PC-3 (cell line): ENCODE measurements at regions not wholly inside any gene's neighbourhood (a gene's known extent, or its start where the extent isn't known, plus 50 kb on each side); places are given as distances from the start of the nearest gene placed in this dataset.

Experiments
- ATAC-seq: fragments of 200-7000 bp; cut with Tn5 transposase; 2 replicates; pipeline ENCODE4 v1.9.1; 2020; ENCODE audit warnings: mild to moderate bottlenecking, moderate library complexity
- BruUV-seq: library from RNA; stranded (reverse); fragments of 400-500 nt; replicated peaks from 2 replicates; lab custom pipeline; 2021; lab: Mats Ljungman, UMichigan
- CTCF ChIA-PET: fragments of 300-600 bp; sonication (Branson Sonifier 250); formaldehyde crosslinking; loops from one replicate; lab custom pipeline; 2022; ENCODE audit warnings: antibody characterized with exemption; lab: Charles Lee
- POLR2A ChIA-PET: fragments of 300-600 bp; sonication (Branson Sonifier 250); formaldehyde crosslinking; loops from one replicate; lab custom pipeline; 2022; ENCODE audit warnings: antibody characterized with exemption; ENCODE audit not compliant: unreplicated experiment; lab: Charles Lee
- DNase-seq: peaks from one replicate; pipeline ENCODE4 v3.0.0-alpha.2; 2015
- H2AFZ ChIP-seq: fragments of 300-600 bp; sonication (generic); 2 replicates; pipeline ENCODE4 v1.6.0; 2016; ENCODE audit warnings: antibody characterized with exemption, low read length
- H3F3A ChIP-seq: fragments of 300-600 bp; sonication (generic); one replicate; pipeline ENCODE4 v1.6.0; 2017; ENCODE audit warnings: antibody characterized with exemption, low read length, control low read depth, mild to moderate bottlenecking; ENCODE audit not compliant: unreplicated experiment
- H3K27ac ChIP-seq: fragments of 300-600 bp; sonication (generic); 2 replicates; pipeline ENCODE4 v1.5.1; 2016; ENCODE audit warnings: mild to moderate bottlenecking, low read length
- H3K27me3 ChIP-seq: fragments of 300-600 bp; sonication (generic); 2 replicates; pipeline ENCODE4 v1.6.1; 2016; ENCODE audit warnings: low read length, mixed read lengths
- H3K36me3 ChIP-seq: fragments of 300-600 bp; sonication (generic); 2 replicates; pipeline ENCODE4 v1.6.1; 2016; ENCODE audit warnings: low read depth, mixed run types, low read length, mixed read lengths
- H3K4me1 ChIP-seq: fragments of 300-600 bp; sonication (generic); 2 replicates; pipeline ENCODE4 v1.5.1; 2016; ENCODE audit warnings: low read length; ENCODE audit not compliant: insufficient read depth
- H3K4me2 ChIP-seq: fragments of 300-600 bp; sonication (generic); 2 replicates; pipeline ENCODE4 v1.6.0; 2016; ENCODE audit warnings: low read length
- H3K4me3 ChIP-seq: fragments of 300-600 bp; sonication (generic); 2 replicates; pipeline ENCODE4 v1.5.1; 2016; ENCODE audit warnings: mild to moderate bottlenecking, low read length, mixed read lengths
- H3K79me2 ChIP-seq: fragments of 300-600 bp; sonication (generic); 2 replicates; pipeline ENCODE4 v1.6.1; 2017; ENCODE audit warnings: low read length, mixed read lengths
- H3K9ac ChIP-seq: fragments of 300-600 bp; sonication (generic); 2 replicates; pipeline ENCODE4 v1.6.0; 2016; ENCODE audit warnings: mild to moderate bottlenecking, low read length
- H3K9me2 ChIP-seq: fragments of 300-600 bp; sonication (generic); replicated peaks from 2 replicates; pipeline ENCODE4 v1.6.1; 2016; ENCODE audit warnings: mixed run types, low read length, mixed read lengths
- H3K9me3 ChIP-seq: fragments of 300-600 bp; sonication (generic); 2 replicates; pipeline ENCODE4 v1.6.1; 2016; ENCODE audit warnings: low read length, mixed read lengths
- H4K20me1 ChIP-seq: fragments of 300-600 bp; sonication (generic); 2 replicates; pipeline ENCODE4 v1.6.1; 2016; ENCODE audit warnings: low read length, mixed read lengths
- EZH2 ChIP-seq: fragments of 300-600 bp; sonication (generic); IDR thresholded peaks from one replicate; pipeline ENCODE4 v1.6.1; 2017; ENCODE audit warnings: antibody characterized with exemption, mild to moderate bottlenecking, low read length; ENCODE audit not compliant: unreplicated experiment
- EZH2phosphoT487 ChIP-seq: fragments of 300-600 bp; sonication (generic); IDR thresholded peaks from 2 replicates; pipeline ENCODE4 v1.6.1; 2018; ENCODE audit warnings: mild to moderate bottlenecking, antibody characterized with exemption, low read length, borderline replicate concordance
- intact Hi-C: fragments of 100-400 bp; cut with micrococcal nuclease; formaldehyde crosslinking; loops from 2 replicates; pipeline ENCODE4 v1.9.0; 2023
- TF ChIP-seq, protein P1 (sequence below): fragments of 300-600 bp; sonication (generic); conservative IDR thresholded peaks from 2 replicates; pipeline ENCODE4 v1.5.1; 2017; ENCODE audit warnings: antibody characterized with exemption, low read depth, mild to moderate bottlenecking, low read length

GRCh38 chr9:7935681-7936080 is 136.1 kb upstream of the DMAC1 start:
- DNase-seq: no peak
- POLR2A ChIA-PET: no interaction called here
- BruUV-seq: no TSS peak

GRCh38 chr9:7932767-7933166 is 133.2 kb upstream of the DMAC1 start:
- Histone ChIP-seq H3K9me3 (no peaks in the 10 kb centered on the region), H3K9me2 (no peaks in the 10 kb centered on the region), H4K20me1 (no peaks in the 10 kb centered on the region), H3K27ac (no peak overlapping the region), H3K4me3 (no peak overlapping the region), H3F3A (no peaks in the 10 kb centered on the region), H3K27me3 (no peaks in the 10 kb centered on the region), H3K79me2 (no peaks in the 10 kb centered on the region), H3K36me3 (no peaks in the 10 kb centered on the region), H3K9ac (no peak overlapping the region), H3K4me2 (no peak overlapping the region), H3K4me1 (no peaks in the 10 kb centered on the region), H2AFZ (no peak overlapping the region)
- TF ChIP-seq, protein P1, sequence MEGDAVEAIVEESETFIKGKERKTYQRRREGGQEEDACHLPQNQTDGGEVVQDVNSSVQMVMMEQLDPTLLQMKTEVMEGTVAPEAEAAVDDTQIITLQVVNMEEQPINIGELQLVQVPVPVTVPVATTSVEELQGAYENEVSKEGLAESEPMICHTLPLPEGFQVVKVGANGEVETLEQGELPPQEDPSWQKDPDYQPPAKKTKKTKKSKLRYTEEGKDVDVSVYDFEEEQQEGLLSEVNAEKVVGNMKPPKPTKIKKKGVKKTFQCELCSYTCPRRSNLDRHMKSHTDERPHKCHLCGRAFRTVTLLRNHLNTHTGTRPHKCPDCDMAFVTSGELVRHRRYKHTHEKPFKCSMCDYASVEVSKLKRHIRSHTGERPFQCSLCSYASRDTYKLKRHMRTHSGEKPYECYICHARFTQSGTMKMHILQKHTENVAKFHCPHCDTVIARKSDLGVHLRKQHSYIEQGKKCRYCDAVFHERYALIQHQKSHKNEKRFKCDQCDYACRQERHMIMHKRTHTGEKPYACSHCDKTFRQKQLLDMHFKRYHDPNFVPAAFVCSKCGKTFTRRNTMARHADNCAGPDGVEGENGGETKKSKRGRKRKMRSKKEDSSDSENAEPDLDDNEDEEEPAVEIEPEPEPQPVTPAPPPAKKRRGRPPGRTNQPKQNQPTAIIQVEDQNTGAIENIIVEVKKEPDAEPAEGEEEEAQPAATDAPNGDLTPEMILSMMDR: no peak
- BruUV-seq: no TSS peak
- POLR2A ChIA-PET: no interaction called here
- no peak for DNase-seq
- ATAC-seq: no peak
- CTCF ChIA-PET: no interaction called here
- intact Hi-C loops: no loop called here

More at GRCh38 chr9:7935681-7936080, 136.1 kb upstream of the DMAC1 start:
- Histone ChIP-seq H2AFZ (no peak overlapping the region), H3K79me2 (no peaks in the 10 kb centered on the region), H3K27me3 (no peaks in the 10 kb centered on the region), H4K20me1 (no peaks in the 10 kb centered on the region), H3K36me3 (no peaks in the 10 kb centered on the region), H3K9me3 (no peaks in the 10 kb centered on the region), H3K27ac (no peak overlapping the region), H3K4me2 (no peak overlapping the region), H3F3A (no peaks in the 10 kb centered on the region), H3K4me3 (no peak overlapping the region), H3K4me1 (no peaks in the 10 kb centered on the region), H3K9ac (no peak overlapping the region), H3K9me2 (no peaks in the 10 kb centered on the region)
- TF ChIP-seq, protein P1: no peak
- TF ChIP-seq EZH2 (no peak), EZH2phosphoT487 (no peak)
- intact Hi-C loops: no loop called here
- no peak for ATAC-seq
- CTCF ChIA-PET: no interaction called here

- TF ChIP-seq, protein P1: no peak
- TF ChIP-seq EZH2phosphoT487 (no peak), EZH2 (no peak)
- Histone ChIP-seq H3K4me2 (no peak overlapping the region), H3K4me1 (no peaks in the 10 kb centered on the region), H3K79me2 (no peaks in the 10 kb centered on the region), H3F3A (no peaks in the 10 kb centered on the region), H3K9me3 (no peaks in the 10 kb centered on the region), H3K27ac (no peak overlapping the region), H3K36me3 (no peaks in the 10 kb centered on the region), H3K9ac (no peak overlapping the region), H3K9me2 (no peaks in the 10 kb centered on the region), H2AFZ (no peak overlapping the region), H3K27me3 (no peaks in the 10 kb centered on the region), H3K4me3 (no peak overlapping the region), H4K20me1 (no peaks in the 10 kb centered on the region)
- ATAC-seq: no peak
- intact Hi-C loops: no loop called here
- POLR2A ChIA-PET: no interaction called here
- BruUV-seq: no TSS peak
- CTCF ChIA-PET: no interaction called here
- DNase-seq: no peak
Observed at GRCh38 chr9:7930613-7931012, 131.0 kb upstream of the DMAC1 start.
